ENCODE measurements at regions not wholly inside any gene's neighbourhood (a gene's known extent, or its start where the extent isn't known, plus 50 kb on each side); places are given as distances from the start of the nearest gene placed in this dataset.

DNA sequence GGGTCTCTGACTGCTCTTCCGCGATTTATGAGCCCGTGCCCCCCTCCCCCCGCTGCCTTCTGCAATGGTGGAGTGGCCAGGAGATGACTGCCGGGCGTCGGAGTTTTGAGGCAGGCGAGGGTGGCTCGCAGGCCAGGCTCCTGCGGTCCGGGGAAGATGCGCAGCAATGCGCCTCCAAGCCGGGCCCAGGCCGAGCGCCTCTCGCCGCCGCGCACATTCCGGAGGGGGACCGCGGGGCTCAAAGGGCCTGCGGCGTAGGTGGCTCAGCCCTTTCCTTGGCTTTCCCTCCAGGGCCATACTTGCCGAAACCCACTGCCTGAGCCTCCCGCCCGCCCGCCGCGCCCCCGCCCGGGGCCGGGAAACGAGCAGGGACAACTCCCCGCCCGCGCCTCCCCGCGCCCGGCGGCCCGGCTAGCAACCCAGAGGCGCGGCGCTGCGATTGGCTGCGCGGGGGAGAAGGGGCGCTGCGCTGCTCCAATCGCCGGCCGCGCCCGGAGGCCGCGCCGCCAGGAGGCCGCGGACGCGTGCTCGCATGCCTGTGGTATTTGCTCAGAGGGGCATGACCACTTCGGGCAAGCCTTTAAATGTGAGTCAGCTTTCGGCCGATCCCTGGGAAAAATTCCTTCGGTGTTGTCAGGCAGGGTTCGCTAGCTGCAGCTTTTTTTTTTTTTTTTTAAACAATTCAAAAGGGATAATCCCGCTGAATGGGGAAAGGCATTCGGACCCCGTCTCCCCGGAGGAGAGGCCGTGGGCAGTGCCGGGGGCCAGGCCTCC, 157.9 kb upstream of the PARP11 start:
- DNase-seq (ENCODE audit: extremely low read depth in 1 of 2, low read depth in 1 of 2): peak; percentile 57 to 61

DNA sequence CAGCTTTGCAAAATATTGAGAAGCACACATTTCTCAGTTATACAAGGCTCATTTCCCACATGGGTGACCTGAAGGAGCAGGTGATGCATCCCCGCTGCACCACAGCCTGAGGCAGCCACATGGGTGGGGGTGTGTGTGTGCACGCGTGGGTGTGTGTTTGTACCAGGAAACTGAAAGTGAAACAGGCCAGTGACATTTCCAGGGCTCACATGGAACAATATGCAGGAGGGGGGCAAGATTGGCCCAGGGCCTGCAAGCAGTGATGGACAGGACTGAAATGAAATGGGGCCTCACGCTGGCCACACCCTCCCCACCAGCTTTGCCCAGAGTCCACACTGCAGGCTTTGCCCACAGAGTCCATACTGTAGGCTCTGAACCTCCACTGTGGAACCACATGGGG, 154.2 kb upstream of the PARP11 start:
- DNase-seq (ENCODE audit: extremely low read depth in 1 of 2, low read depth in 1 of 2): peak; percentile 29 to 53

DNA sequence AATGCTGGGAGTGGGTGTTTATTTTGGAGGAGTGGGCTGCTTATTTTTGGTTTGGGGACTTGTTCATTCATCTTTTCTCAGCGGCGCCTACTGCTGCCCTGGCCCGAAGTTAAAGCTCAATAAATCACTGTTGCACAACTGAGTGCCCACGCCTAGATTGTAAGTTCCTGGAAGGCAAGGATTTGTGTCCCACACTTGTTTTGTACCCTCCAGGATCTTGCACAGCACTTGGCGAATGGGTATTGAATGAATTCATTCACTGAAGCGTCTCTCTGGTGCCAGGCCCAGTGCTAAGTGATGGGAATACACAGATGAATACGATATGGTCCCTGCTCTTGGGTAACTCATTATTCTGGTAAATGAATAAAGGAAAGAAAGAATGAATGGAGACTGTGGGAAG, 153.3 kb upstream of the PARP11 start:
- DNase-seq (ENCODE audit: extremely low read depth in 1 of 2, low read depth in 1 of 2): no peak

DNA sequence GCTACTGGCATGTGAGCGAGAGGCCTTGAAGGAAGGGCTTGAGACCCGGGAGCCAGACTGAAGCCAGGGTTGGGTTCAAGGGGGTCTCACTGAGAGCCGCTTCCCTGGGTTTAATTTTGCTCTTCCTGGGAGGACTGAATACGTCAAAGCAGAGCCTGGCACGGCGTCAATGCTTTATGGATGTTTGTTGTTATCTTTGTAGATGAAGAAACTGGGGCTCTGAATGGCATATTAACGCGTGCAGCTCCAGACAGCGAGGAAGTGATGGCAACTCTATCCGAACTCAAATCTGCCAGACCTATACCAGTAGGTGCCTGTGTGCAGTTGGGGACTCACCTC, 152.8 kb upstream of the PARP11 start:
- DNase-seq (ENCODE audit: extremely low read depth in 1 of 2, low read depth in 1 of 2): no peak

DNA sequence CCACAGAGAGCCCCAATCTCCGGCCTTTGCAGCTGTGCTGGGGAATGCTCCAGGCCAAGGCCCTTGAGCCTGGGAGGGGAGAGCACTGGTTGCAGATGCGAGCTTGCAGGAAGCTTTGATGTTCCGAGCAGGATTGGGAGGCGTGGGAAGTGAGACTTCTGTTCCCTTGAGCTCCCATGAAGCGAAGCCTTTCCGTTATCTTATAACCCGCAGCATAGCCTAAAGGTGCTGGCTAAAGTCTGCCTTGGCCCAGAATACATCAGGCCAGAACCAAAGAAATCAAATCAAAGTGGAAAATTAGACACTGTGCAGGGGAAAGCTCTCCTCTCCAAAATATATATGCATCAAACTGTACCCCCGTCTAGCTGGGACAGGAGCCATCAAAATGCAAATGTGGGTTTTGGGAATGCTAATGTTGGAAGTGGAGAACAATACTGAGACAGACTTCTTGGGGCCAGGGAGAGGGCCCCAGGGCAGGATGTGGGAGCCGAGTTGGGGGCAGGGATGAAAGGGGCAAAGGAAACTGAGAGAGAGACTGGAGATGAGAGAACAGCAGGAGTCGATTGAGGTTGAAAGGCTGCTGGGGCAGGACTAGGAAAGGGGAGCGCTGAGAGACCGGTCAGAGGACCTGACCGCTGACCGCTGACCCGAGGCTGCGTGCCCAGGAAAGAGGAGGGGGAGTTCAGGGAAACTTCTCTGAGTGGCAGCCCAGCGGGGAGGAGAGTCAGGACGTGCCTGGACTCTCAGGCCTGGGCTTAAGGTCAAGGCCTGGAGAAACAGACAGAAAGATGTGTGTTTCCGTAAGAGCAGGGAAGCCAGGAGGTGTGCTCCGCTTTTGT, 152.2 kb upstream of the PARP11 start:
- DNase-seq (ENCODE audit: extremely low read depth in 1 of 2, low read depth in 1 of 2): no peak

DNA sequence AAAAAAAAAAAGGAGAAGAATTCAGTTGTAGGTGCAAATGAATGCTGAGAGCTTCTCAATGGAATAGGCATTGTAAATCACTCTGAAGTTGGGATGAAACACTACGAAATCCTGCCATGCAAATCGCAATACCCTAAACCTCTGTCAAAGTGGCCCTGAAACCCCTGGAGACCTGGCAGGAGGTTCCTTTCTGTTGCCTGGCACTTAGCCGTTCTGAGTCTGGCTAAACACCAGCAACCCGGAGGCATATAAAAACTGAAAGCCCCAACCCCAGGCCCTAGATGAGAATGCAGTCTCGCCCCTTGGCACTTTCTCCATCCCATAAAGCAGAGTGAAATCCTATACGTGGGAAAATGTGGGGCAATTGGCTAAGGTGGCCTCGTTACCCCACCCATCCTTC, 151.5 kb upstream of the PARP11 start:
- no peak for DNase-seq (ENCODE audit: extremely low read depth in 1 of 2, low read depth in 1 of 2)

DNA sequence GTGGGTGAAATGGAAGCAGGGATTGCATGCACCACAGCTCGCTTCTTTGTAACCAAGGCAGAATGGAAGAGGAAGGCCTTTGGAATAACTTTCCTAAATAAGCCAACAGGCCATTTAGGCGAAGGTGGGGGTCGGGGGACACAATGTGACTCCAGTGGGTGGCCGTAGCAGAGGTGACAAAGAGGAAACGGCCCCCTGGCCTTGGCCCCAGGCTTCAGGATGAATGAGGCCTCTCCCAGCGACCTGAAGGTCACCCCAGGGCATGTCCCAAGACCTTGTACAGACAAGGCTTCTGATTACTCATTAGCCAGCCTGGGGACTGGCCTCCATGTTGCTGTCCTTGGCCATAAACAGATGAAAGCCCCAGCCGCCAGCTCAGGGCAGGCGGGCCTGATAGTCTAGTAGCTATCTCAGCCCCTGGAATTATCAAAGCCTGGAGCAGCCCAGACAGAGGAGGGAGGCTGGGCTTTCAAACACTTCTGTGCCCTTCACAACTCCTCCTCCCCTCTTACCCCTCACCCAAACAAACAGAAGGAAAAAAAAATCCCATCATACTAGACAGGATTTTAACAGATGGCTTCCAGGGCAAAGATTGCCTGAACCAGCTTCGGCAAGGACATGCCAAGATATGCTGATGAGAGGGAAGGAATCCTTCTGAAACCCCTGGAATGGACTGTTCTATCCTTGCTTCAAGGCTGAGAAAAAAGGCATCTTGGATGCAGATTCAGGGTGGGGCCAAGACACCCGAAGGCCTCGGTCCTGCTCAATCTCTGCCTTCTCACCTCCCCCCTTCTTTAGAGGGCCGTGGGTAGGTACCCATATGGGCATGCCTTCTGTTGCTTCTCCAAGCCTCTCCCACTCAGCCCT, 142.3 kb upstream of the PARP11 start:
- no peak for DNase-seq (ENCODE audit: extremely low read depth in 1 of 2, low read depth in 1 of 2)

DNA sequence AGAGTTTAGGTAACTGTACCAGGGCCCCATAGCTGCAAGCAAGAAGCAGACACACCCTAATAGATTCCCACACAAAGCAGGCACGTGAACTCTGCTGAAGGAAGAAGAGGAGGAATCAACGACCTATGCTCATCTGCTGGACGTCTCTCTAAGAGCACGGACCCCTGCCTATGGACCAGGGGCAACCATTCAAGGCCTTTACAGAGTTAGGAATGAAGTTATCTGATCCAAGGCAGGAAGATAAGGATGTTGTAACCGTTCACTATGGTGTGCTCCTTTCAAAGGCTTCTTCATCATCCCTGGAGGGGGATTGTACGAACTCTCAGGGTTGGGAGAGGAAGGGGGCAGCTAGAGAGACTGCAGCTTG, 141.6 kb upstream of the PARP11 start:
- no peak for DNase-seq (ENCODE audit: extremely low read depth in 1 of 2, low read depth in 1 of 2)

DNA sequence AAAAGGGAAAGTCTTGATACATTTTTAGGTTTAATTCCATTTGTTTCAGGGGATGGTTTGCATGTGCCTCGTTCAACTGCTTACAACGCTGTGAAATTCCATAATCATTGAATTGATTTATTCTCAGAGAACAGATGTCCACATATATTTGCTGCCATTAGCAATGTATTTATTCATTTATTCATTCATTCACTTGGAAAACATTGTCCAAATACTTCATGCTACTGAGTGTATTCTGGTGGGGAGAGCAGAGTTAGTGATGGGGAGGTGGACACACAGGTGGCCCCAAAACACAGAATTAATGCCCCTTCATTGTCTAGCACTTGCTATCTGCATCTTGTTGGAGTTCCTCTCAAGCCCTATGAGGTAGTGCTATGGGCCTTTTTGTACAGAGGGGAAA, 141.2 kb upstream of the PARP11 start:
- no peak for DNase-seq (ENCODE audit: extremely low read depth in 1 of 2, low read depth in 1 of 2)

DNA sequence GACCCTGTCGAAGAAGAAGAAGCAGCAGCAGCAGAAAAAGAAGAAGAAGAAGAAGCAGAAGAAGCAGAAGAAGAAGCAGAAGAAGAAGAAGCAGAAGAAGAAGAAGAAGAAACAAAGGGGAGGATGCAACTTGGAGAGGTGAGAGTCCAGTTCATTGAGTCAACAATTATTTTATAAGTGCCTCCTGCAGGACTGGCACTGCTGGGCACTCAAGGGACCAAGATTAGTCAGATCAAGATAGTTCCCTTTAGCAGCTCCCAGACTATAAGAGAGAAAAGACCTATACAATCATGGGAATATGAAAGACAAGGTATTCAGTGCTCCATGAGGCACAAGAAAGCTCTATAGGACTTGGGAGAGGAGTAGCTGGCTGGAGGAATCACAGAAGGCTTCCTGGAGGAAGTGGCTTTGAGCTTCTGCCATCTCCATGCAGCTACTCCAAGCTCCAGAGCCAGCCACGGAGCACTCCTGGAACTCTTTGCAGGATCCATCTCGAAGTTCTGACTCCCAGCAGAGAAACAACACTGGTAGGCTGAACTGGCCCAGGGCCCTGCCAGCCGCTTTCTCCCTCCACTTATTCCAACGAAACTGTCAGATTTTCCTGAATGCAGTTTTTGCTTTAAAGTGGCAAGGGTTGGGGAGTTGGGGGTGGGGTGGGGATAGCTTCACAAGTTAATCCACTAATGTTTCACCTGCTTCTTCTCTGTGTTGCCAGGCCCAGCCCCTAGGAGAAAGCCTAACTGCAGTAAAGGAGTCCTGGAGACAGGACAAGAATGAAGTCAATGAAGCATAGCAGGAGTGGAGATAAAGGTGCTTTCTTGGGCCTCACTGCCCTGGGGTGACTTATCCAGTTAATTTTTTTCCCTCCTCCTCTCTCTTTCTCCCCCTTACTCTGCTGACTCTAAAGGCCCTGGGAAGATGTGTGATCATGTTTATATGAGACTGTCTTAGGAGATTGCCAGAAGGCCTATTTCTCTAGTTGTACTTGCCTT, 140.1 kb upstream of the PARP11 start:
- DNase-seq (ENCODE audit: extremely low read depth in 1 of 2, low read depth in 1 of 2): no peak

DNA sequence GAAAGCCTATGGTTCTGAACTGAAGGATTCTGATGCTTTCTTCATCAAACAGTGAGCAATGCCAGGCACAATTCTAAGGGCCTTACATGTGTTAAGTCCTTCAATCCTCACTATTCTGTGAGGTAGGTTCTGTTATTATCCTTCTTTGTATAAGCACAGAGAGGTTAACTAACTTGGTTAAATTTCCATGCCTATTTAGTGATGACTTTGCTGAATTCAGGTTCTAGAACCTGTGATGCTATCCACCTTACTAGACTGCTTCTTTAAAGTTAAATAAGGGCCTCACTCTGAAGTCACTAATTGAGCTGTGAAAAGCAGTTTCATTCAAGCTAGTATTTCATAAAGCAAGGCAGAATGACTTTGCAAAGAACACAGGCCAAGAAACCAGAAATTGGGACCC, 138.9 kb upstream of the PARP11 start:
- no peak for DNase-seq (ENCODE audit: extremely low read depth in 1 of 2, low read depth in 1 of 2)

DNA sequence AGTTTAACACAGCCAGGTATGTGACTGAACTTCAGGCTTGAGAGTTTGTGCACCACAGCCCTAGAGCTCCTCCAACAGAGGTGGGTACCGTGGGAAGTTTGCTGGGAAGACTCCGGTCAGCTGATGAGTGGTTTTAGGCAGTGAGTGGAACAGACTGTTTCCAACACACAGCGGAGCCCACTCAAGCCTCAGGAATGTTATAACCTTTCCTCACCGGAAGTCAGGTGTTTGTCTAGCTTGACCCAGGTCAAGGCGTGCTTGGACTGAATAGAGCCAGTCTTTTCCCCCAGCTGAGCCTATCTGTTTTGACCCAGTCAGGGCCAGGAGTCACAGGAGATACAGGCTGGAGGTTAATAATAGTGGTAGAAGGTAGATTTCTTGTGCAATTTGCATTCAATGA, 138.4 kb upstream of the PARP11 start:
- DNase-seq (ENCODE audit: extremely low read depth in 1 of 2, low read depth in 1 of 2): no peak

DNA sequence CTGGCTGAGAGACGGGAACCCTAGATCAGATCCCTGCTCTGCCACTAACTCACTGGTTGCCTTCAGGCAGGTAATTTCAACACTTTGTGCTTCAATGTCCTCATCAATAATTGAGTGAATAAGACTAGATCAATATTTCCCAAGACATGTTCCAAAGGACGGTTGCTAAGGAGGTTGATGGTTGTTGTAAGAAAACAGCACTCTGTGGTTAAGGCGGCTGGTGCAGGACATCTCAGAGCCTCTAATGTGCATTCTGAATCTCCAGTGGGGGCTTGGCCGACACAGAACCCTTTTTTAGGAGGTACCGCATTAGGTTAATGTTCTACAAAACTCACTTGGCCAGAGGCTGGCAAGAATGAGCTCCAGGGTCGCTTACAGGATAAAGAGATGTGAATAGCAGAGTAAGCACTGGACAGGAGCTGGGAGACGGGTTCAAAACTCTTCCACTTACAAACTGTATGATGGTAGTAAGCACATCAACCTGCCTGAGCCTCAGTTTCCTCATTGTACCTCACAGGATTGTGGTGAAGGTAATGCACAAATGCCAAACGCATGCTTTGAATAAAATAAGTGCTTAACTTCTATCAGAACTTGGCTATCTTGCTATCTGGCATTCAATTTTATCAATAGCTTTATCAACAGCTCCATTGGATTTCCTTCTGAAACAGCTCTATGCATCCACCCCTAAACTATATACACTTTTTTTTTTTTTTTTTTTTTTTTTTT, 136.9 kb upstream of the PARP11 start:
- no peak for DNase-seq (ENCODE audit: extremely low read depth in 1 of 2, low read depth in 1 of 2)

DNA sequence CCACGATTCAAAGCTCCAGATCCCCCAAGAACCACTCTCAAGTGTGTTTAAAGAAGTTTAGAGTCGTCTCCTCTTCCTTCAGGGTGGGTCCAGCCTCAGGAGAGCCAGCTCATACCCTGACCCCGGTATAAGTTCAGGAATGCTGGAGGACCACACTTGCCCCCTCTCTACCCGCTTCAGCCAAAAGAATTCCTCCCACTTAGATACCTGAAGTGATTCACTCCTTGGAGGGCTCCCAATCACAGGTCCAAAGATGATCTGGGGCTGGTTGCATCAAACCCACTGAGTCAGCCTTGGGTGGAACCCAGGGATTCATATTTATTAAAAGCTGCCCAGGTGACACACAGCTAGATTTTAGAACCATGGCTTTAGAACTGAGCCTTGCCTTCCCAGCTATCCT, 133.5 kb upstream of the PARP11 start:
- DNase-seq (ENCODE audit: extremely low read depth in 1 of 2, low read depth in 1 of 2): no peak

DNA sequence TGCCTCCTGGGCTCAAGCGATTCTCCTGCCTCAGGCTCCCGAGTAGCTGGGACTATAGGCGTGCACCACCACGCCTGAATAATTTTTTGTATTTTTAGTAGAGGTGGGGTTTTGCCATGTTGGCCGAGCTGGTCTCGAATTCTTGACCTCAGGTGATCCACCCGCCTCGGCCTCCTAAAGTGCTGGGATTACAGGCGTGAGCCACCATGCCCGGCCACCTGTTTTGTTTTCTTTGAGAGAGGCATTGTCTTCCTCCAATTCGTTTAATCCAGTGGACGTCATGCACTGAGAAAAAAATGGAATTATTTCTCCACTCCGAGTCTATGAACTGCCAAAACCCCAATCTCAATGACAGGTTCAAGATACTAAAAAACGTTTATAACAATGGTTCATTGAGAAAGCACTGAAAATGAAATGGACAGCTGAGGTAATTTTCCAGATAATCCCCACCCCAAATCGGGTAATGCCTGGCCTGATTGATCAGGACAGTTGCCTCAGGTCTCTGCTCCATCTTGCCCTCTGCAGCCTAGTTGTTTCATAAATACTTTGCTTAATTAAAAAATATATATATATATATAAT, 132.7 kb upstream of the PARP11 start:
- no peak for DNase-seq (ENCODE audit: extremely low read depth in 1 of 2, low read depth in 1 of 2)

DNA sequence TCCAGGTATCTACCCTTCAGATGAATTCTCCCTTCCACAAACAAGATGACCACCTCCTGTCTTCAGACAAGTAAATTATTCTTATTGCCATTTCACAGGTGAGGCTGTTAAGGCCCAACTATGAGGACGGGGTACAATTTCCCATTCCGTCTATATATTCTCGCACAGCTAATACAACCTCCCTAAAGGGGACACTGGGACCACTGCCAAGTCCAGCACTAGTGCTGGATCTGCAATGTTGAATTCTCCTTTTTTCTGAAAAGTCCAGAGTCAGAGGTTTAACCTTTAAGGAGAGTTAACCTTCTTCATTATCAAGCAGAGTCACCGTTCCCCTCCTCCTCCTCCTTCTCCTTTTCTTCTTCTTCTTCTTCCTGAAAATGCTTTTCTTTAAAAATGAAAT, 130.4 kb upstream of the PARP11 start:
- DNase-seq (ENCODE audit: extremely low read depth in 1 of 2, low read depth in 1 of 2): no peak

DNA sequence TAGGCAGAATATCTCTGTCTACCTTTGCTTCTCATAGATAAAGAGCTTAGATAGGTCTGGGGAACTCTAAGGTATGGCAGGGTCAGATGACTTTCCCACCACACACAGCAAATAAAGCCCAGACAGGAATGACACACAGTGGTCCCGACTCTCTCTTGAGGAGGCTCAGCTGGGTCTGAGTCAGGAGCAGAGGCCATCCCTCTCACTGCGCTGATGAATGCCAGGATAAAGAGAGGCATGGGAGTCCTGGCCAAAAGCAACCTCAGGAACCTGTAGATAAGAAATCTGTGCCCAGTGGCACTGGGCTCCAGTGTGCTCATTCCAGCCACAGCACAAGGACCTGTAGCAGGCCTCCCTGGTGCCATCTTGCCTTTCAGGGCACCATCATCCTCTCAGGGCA, 129.4 kb upstream of the PARP11 start:
- no peak for DNase-seq (ENCODE audit: extremely low read depth in 1 of 2, low read depth in 1 of 2)

DNA sequence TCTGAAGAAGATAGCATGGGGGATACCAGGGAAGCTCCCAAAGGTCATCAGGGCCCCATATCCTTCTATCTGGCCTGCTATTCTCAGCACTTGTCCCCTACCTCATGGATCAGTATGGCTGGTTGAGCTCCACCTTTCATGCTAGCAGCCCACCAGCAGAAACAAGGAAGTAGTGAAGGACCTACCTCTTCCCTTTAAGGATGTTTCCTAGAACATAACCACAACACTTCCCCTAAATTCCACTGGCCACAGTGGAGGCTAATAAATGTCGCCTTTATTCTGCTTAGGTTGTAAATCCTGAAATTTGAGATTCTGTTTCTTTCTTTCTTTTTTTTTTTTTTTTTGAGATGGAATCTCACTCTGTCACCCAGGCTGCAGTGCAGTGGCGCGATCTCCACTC, 128.6 kb upstream of the PARP11 start:
- DNase-seq (ENCODE audit: extremely low read depth in 1 of 2, low read depth in 1 of 2): no peak

DNA sequence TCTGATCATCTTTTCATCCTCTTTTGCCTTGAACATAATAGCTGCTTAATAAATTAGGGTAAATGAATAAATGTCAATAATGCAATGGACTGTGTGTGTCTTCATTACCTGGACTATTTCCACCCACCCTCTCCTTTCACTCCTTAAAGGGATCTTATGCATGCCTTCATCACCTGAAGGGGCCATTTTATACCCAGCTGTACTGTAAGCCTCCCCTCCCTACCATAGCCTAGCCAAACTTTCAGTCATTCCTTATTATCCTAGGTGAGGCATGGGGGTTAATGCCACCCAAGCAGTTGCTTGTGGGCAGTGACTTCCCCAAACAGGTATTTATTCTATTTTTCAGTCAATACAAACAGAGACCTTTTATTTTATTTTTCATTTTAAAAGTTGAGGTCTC, 127.8 kb upstream of the PARP11 start:
- DNase-seq (ENCODE audit: extremely low read depth in 1 of 2, low read depth in 1 of 2): no peak

All from stimulated activated CD8-positive, alpha-beta memory T cell treated with anti-CD3 and anti-CD28 coated beads, Interleukin-7, amount 100 ng/mL, for 48 hours (primary cell).